GM11168 (cell line): ENCODE measurements at regions not wholly inside any gene's neighbourhood (a gene's known extent, or its start where the extent isn't known, plus 50 kb on each side); places are given as distances from the start of the nearest gene placed in this dataset.
"Not testable (repeated sequence)": the region's sequence is repeated elsewhere in the genome, so short reads cannot be mapped to it uniquely, and the experiment has no call there.

Experiments used
- in situ Hi-C: fragments of 300-500 bp; cut with MboI; formaldehyde crosslinking; loops from one replicate; pipeline ENCODE4 v1.12.0; 2022; ENCODE audit warnings: low sequenced_read_pairs; ENCODE audit not compliant: unreplicated experiment

- in situ Hi-C loops, result no loop called here
Observed at GRCh38 chr12:127126260-127126628, 1140.7 kb upstream of the TMEM132C start.

GRCh38 chr12:127127897-127128296 lies 1139.1 kb upstream of the TMEM132C start:
- in situ Hi-C loops, result no loop called here

- in situ Hi-C loops, result no loop called here
Observed at GRCh38 chr12:127130506-127131124, 1136.4 kb upstream of the TMEM132C start.

- in situ Hi-C loops, result no loop called here
Observed at GRCh38 chr12:127133675-127134335, 1133.2 kb upstream of the TMEM132C start.

GRCh38 chr12:127140864-127141484 lies 1126.0 kb upstream of the TMEM132C start:
- in situ Hi-C loops, result not testable (repeated sequence)

GRCh38 chr12:127143020-127143419 lies 1124.0 kb upstream of the TMEM132C start:
- in situ Hi-C loops, result no loop called here

GRCh38 chr12:127144770-127145169 lies 1122.2 kb upstream of the TMEM132C start:
- in situ Hi-C loops, result no loop called here

GRCh38 chr12:127145241-127145928 lies 1121.6 kb upstream of the TMEM132C start:
- in situ Hi-C loops, result no loop called here

GRCh38 chr12:127145929-127146789 lies 1120.8 kb upstream of the TMEM132C start:
- in situ Hi-C loops, result no loop called here

GRCh38 chr12:127146991-127147718 lies 1119.8 kb upstream of the TMEM132C start:
- in situ Hi-C loops, result no loop called here

GRCh38 chr12:127147724-127148123 lies 1119.2 kb upstream of the TMEM132C start:
- in situ Hi-C loops, result no loop called here

GRCh38 chr12:127148318-127148717 lies 1118.7 kb upstream of the TMEM132C start:
- in situ Hi-C loops, result no loop called here

GRCh38 chr12:127149226-127149964 lies 1117.6 kb upstream of the TMEM132C start:
- in situ Hi-C loops, result no loop called here

- in situ Hi-C loops, result no loop called here
Observed at GRCh38 chr12:127150028-127150427, 1116.9 kb upstream of the TMEM132C start.

- in situ Hi-C loops, result no loop called here
Observed at GRCh38 chr12:127150479-127150878, 1116.5 kb upstream of the TMEM132C start.

- in situ Hi-C loops, result no loop called here
Observed at GRCh38 chr12:127150956-127151355, 1116.0 kb upstream of the TMEM132C start.

- in situ Hi-C loops, result no loop called here
Observed at GRCh38 chr12:127153996-127154395, 1113.0 kb upstream of the TMEM132C start.

- in situ Hi-C loops, result not testable (repeated sequence)
Observed at GRCh38 chr12:127154830-127155229, 1112.1 kb upstream of the TMEM132C start.
